Trophoblast cell (in vitro differentiated cells and primary cell): ENCODE measurements at regions not wholly inside any gene's neighbourhood (a gene's known extent, or its start where the extent isn't known, plus 50 kb on each side); places are given as distances from the start of the nearest gene placed in this dataset.

ENCODE experiments used
- DNase-seq, 2 donors: peaks; one replicate each; pipeline ENCODE4 v3.0.0-alpha.2; 2016
- H2AFZ ChIP-seq: 2 replicates; pipeline ENCODE4 v1.6.1; 2013; ENCODE audit warnings: low read length, moderate library complexity, mild to moderate bottlenecking; ENCODE audit not compliant: insufficient read depth, poor library complexity
- H2AK5ac ChIP-seq: 2 replicates; pipeline ENCODE4 v1.6.1; 2013; ENCODE audit warnings: mild to moderate bottlenecking, low read length
- H2BK120ac ChIP-seq: 2 replicates; pipeline ENCODE4 v1.6.1; 2013; ENCODE audit warnings: low read length, mild to moderate bottlenecking, moderate library complexity; ENCODE audit not compliant: insufficient read depth, poor library complexity
- H2BK12ac ChIP-seq: 2 replicates; pipeline ENCODE4 v1.6.1; 2013; ENCODE audit warnings: mild to moderate bottlenecking, low read length, moderate library complexity
- H2BK5ac ChIP-seq: 2 replicates; pipeline ENCODE4 v1.6.1; 2013; ENCODE audit warnings: low read length, low read depth, moderate library complexity, mild to moderate bottlenecking; ENCODE audit not compliant: poor library complexity
- H3K14ac ChIP-seq: 2 replicates; pipeline ENCODE4 v1.6.1; 2013; ENCODE audit warnings: mild to moderate bottlenecking, low read length
- H3K18ac ChIP-seq: 2 replicates; pipeline ENCODE4 v1.6.1; 2013; ENCODE audit warnings: mild to moderate bottlenecking, low read length
- H3K23ac ChIP-seq: 2 replicates; pipeline ENCODE4 v1.6.1; 2013; ENCODE audit warnings: low read length
- H3K27ac ChIP-seq: 2 replicates; pipeline ENCODE4 v1.5.1; 2013; ENCODE audit warnings: low read depth, mild to moderate bottlenecking, inconsistent platforms, low read length, moderate library complexity
- H3K27me3 ChIP-seq: 2 replicates; pipeline ENCODE4 v1.6.1; 2013; ENCODE audit warnings: inconsistent platforms, mild to moderate bottlenecking, low read length, moderate library complexity; ENCODE audit not compliant: insufficient read depth
- H3K36me3 ChIP-seq, 2 experiments: 1 replicate in 1 of 2; 2 replicates in 1 of 2; pipeline ENCODE4 v1.6.1; 2013; ENCODE audit warnings: low read length in 2 of 2, mild to moderate bottlenecking in 2 of 2, moderate library complexity in 1 of 2; ENCODE audit not compliant: insufficient read depth in 2 of 2, control insufficient read depth in 1 of 2
- H3K4ac ChIP-seq: 2 replicates; pipeline ENCODE4 v1.6.1; 2013; ENCODE audit warnings: low read depth, mild to moderate bottlenecking, low read length, moderate library complexity
- H3K4me1 ChIP-seq, 2 experiments: 1 replicate in 1 of 2; 2 replicates in 1 of 2; pipeline ENCODE4 v1.6.1; 2013; ENCODE audit warnings: low read length in 2 of 2, mild to moderate bottlenecking in 2 of 2, moderate library complexity in 1 of 2; ENCODE audit not compliant: insufficient read depth in 2 of 2, control insufficient read depth in 1 of 2
- H3K4me2 ChIP-seq: 2 replicates; pipeline ENCODE4 v1.6.1; 2013; ENCODE audit warnings: inconsistent platforms, mild to moderate bottlenecking, low read length, moderate library complexity
- H3K4me3 ChIP-seq: 2 replicates; pipeline ENCODE4 v1.5.1; 2013; ENCODE audit warnings: mild to moderate bottlenecking, low read depth, low read length, inconsistent platforms
- H3K79me1 ChIP-seq: one replicate; pipeline ENCODE4 v1.6.1; 2013; ENCODE audit warnings: low read length
- H3K79me2 ChIP-seq: 2 replicates; pipeline ENCODE4 v1.6.1; 2013; ENCODE audit warnings: low read length, mild to moderate bottlenecking; ENCODE audit not compliant: control insufficient read depth, insufficient read depth, poor library complexity
- H3K9ac ChIP-seq: 2 replicates; pipeline ENCODE4 v1.6.1; 2013; ENCODE audit warnings: mild to moderate bottlenecking, low read length
- H3K9me3 ChIP-seq: 2 replicates; pipeline ENCODE4 v1.6.1; 2013; ENCODE audit warnings: low read depth, mild to moderate bottlenecking, control low read depth, inconsistent platforms, low read length; ENCODE audit not compliant: insufficient read depth
- H4K12ac ChIP-seq: 2 replicates; pipeline ENCODE4 v1.6.1; 2013; ENCODE audit warnings: low read depth, mild to moderate bottlenecking, low read length, moderate library complexity
- H4K8ac ChIP-seq: 2 replicates; pipeline ENCODE4 v1.6.1; 2013; ENCODE audit warnings: low read depth, mild to moderate bottlenecking, low read length, moderate library complexity
- H4K91ac ChIP-seq: one replicate; pipeline ENCODE4 v1.6.1; 2013; ENCODE audit warnings: low read depth, mild to moderate bottlenecking, low read length, moderate library complexity
- WGBS: extraction: QIAGEN DNeasy Blood & Tissue Kit; methylation state at CpG from one replicate; pipeline ENCODE4 v1.1.7; 2013; ENCODE audit warnings: missing lambda C conversion rate; ENCODE audit not compliant: insufficient read length, insufficient coverage; ENCODE audit errors: extremely low coverage; 5-methylcytosine and 5-hydroxymethylcytosine counted together

GRCh38 chr3:110562621-110563020, 509.0 kb upstream of the NECTIN3 start:
- Histone ChIP-seq H3K27ac (no peak overlapping the region), H4K91ac (no peak overlapping the region), H3K79me2 (no peaks in the 10 kb centered on the region), H3K23ac (no peak overlapping the region), H3K27me3 (no peaks in the 10 kb centered on the region), H4K12ac (no peak overlapping the region), H3K4me1 (no peaks in the 10 kb centered on the region), H2AFZ (no peak overlapping the region), H3K9ac (no peak overlapping the region), H3K36me3 (no peaks in the 10 kb centered on the region), H2AK5ac (no peak overlapping the region), H3K18ac (no peak overlapping the region), H3K4ac (no peak overlapping the region), H3K79me1 (no peaks in the 10 kb centered on the region), H3K4me2 (no peak overlapping the region), H3K9me3 (no peaks in the 10 kb centered on the region), H2BK120ac (no peak overlapping the region), H3K14ac (no peak overlapping the region), H3K4me3 (no peak overlapping the region), H4K8ac (no peak overlapping the region), H2BK12ac (no peak overlapping the region), H2BK5ac (no peak overlapping the region)
- no peak for DNase-seq
- no CpG with 5 or more reads among the region's 1 CpG for WGBS

GRCh38 chr3:110564674-110565073, 506.9 kb upstream of the NECTIN3 start:
- no peaks in the 10 kb centered on the region for H3K36me3 ChIP-seq
- H2AK5ac ChIP-seq: no peak overlapping the region

GRCh38 chr3:110567029-110567428, 504.6 kb upstream of the NECTIN3 start:
- H2BK12ac ChIP-seq: no peak overlapping the region
- no peak overlapping the region for H3K4me2 ChIP-seq
- no peak overlapping the region for H2AFZ ChIP-seq
- WGBS: no CpG with 5 or more reads among the region's 2 CpGs
- no peak for DNase-seq
- no peak overlapping the region for H4K91ac ChIP-seq
- no peaks in the 10 kb centered on the region for H3K4me1 ChIP-seq
- no peak overlapping the region for H3K4ac ChIP-seq
- no peak overlapping the region for H3K18ac ChIP-seq
- H2BK5ac ChIP-seq: no peak overlapping the region
- H3K27me3 ChIP-seq: no peaks in the 10 kb centered on the region
- no peak overlapping the region for H3K14ac ChIP-seq
- no peaks in the 10 kb centered on the region for H3K79me1 ChIP-seq
- H4K8ac ChIP-seq: no peak overlapping the region
- no peak overlapping the region for H2AK5ac ChIP-seq
- H3K36me3 ChIP-seq: no peaks in the 10 kb centered on the region
- no peak overlapping the region for H3K23ac ChIP-seq
- no peak overlapping the region for H3K27ac ChIP-seq
- no peak overlapping the region for H2BK120ac ChIP-seq
- H3K9me3 ChIP-seq: no peaks in the 10 kb centered on the region
- H3K4me3 ChIP-seq: no peak overlapping the region
- H3K79me2 ChIP-seq: no peaks in the 10 kb centered on the region
- H3K9ac ChIP-seq: no peak overlapping the region
- no peak overlapping the region for H4K12ac ChIP-seq

More at GRCh38 chr3:110564674-110565073, 506.9 kb upstream of the NECTIN3 start:
- H2BK12ac ChIP-seq: no peak overlapping the region
- H3K79me2 ChIP-seq: no peaks in the 10 kb centered on the region
- no peaks in the 10 kb centered on the region for H3K27me3 ChIP-seq
- no peak overlapping the region for H3K18ac ChIP-seq
- no peak overlapping the region for H2AFZ ChIP-seq
- H4K91ac ChIP-seq: no peak overlapping the region
- H3K4me3 ChIP-seq: no peak overlapping the region
- H3K27ac ChIP-seq: no peak overlapping the region
- no peak overlapping the region for H4K8ac ChIP-seq
- H3K9ac ChIP-seq: no peak overlapping the region
- H3K4ac ChIP-seq: no peak overlapping the region
- DNase-seq: no peak
- H3K4me1 ChIP-seq: no peaks in the 10 kb centered on the region
- no peak overlapping the region for H4K12ac ChIP-seq
- H3K23ac ChIP-seq: no peak overlapping the region
- no peak overlapping the region for H3K4me2 ChIP-seq
- no peaks in the 10 kb centered on the region for H3K79me1 ChIP-seq
- H3K14ac ChIP-seq: no peak overlapping the region
- no peak overlapping the region for H2BK5ac ChIP-seq
- no peak overlapping the region for H2BK120ac ChIP-seq
- no peaks in the 10 kb centered on the region for H3K9me3 ChIP-seq

- Histone ChIP-seq H3K9me3 (no peaks in the 10 kb centered on the region), H3K4me1 (no peaks in the 10 kb centered on the region), H3K23ac (no peak overlapping the region), H3K27me3 (no peaks in the 10 kb centered on the region), H3K9ac (no peak overlapping the region), H4K12ac (no peak overlapping the region), H2AFZ (no peak overlapping the region), H2BK12ac (no peak overlapping the region), H2AK5ac (no peak overlapping the region), H3K79me1 (no peaks in the 10 kb centered on the region), H3K4me3 (no peak overlapping the region), H3K36me3 (no peaks in the 10 kb centered on the region), H2BK120ac (no peak overlapping the region), H3K18ac (no peak overlapping the region), H3K4ac (no peak overlapping the region), H3K79me2 (no peaks in the 10 kb centered on the region), H4K91ac (no peak overlapping the region), H3K27ac (no peak overlapping the region), H4K8ac (no peak overlapping the region), H3K4me2 (no peak overlapping the region), H2BK5ac (no peak overlapping the region), H3K14ac (no peak overlapping the region)
- no CpG with 5 or more reads among the region's 2 CpGs for WGBS
- no peak for DNase-seq
Measured at GRCh38 chr3:110568246-110568645, 503.4 kb upstream of the NECTIN3 start.
